GM18868 (cell line): ENCODE measurements at regions not wholly inside any gene's neighbourhood (a gene's known extent, or its start where the extent isn't known, plus 50 kb on each side); places are given as distances from the start of the nearest gene placed in this dataset.
"Not testable (repeated sequence)": the region's sequence is repeated elsewhere in the genome, so short reads cannot be mapped to it uniquely, and the experiment has no call there.

ENCODE experiments used
- ATAC-seq: cut with Tn5 transposase; IDR thresholded peaks from one replicate; pipeline ENCODE4 v1.9.1; 2021; ENCODE audit warnings: mild to moderate bottlenecking, moderate library complexity; ENCODE audit not compliant: unreplicated experiment

- ATAC-seq, result no peak
Measured at GRCh38 chr3:103410231-103410630, 975.4 kb downstream of the ZPLD1 start.

- no peak for ATAC-seq
Measured at GRCh38 chr3:103421460-103421859, 986.6 kb downstream of the ZPLD1 start.

GRCh38 chr3:103437883-103438282 lies 1003.1 kb downstream of the ZPLD1 start:
- ATAC-seq, result no peak

- ATAC-seq, result peak; percentile 95
Measured at GRCh38 chr3:103440539-103441203, 1005.9 kb downstream of the ZPLD1 start.

- ATAC-seq, result no peak
Measured at GRCh38 chr3:103446953-103447629, 1012.3 kb downstream of the ZPLD1 start.

- no peak for ATAC-seq
Measured at GRCh38 chr3:103453152-103453551, 1018.3 kb downstream of the ZPLD1 start.

- no peak for ATAC-seq
Measured at GRCh38 chr3:103459815-103460214, 1025.0 kb downstream of the ZPLD1 start.

- ATAC-seq, result no peak
Measured at GRCh38 chr3:103470498-103470897, 1035.7 kb downstream of the ZPLD1 start.

- no peak for ATAC-seq
Measured at GRCh38 chr3:103494011-103494410, 1059.2 kb downstream of the ZPLD1 start.

GRCh38 chr3:103494512-103494911 lies 1059.7 kb downstream of the ZPLD1 start:
- no peak for ATAC-seq

- no peak for ATAC-seq
Measured at GRCh38 chr3:103495186-103495585, 1060.4 kb downstream of the ZPLD1 start.

- no peak for ATAC-seq
Measured at GRCh38 chr3:103499132-103499900, 1064.5 kb downstream of the ZPLD1 start.

GRCh38 chr3:103499967-103500366 lies 1065.2 kb downstream of the ZPLD1 start:
- ATAC-seq, result no peak

GRCh38 chr3:103510760-103511159 lies 1075.9 kb downstream of the ZPLD1 start:
- no peak for ATAC-seq

GRCh38 chr3:103511891-103512290 lies 1077.1 kb downstream of the ZPLD1 start:
- no peak for ATAC-seq

GRCh38 chr3:103512595-103512994 lies 1077.8 kb downstream of the ZPLD1 start:
- no peak for ATAC-seq

- no peak for ATAC-seq
Measured at GRCh38 chr3:103513003-103513402, 1078.2 kb downstream of the ZPLD1 start.

- no peak for ATAC-seq
Measured at GRCh38 chr3:103515116-103515515, 1080.3 kb downstream of the ZPLD1 start.

- ATAC-seq, result no peak
Measured at GRCh38 chr3:103516950-103517349, 1082.1 kb downstream of the ZPLD1 start.

- ATAC-seq, result not testable (repeated sequence)
Measured at GRCh38 chr3:103531327-103531726, 1096.5 kb downstream of the ZPLD1 start.

GRCh38 chr3:103532986-103533385 lies 1098.2 kb downstream of the ZPLD1 start:
- ATAC-seq, result no peak

GRCh38 chr3:103554451-103554850 lies 1119.6 kb downstream of the ZPLD1 start:
- ATAC-seq, result no peak
